Natural killer cell (primary cell): ENCODE measurements at regions not wholly inside any gene's neighbourhood (a gene's known extent, or its start where the extent isn't known, plus 50 kb on each side); places are given as distances from the start of the nearest gene placed in this dataset.

Experiments
- ATAC-seq, 3 donors: fragments of 150-1000 bp in 2 of 3; fragments of 200-7000 bp in 1 of 3; cut with Tn5 transposase; 1 replicate in 1 of 3; 2 replicates in 2 of 3; pipeline ENCODE4 v1.10.0; 2021; ENCODE audit warnings: mild to moderate bottlenecking in 2 of 3, moderate library complexity in 2 of 3
- DNase-seq, 2 donors: peaks; one replicate each; pipeline versions ENCODE4 v3.0.0 to v3.0.0-alpha.2; 2013 to 2021; ENCODE audit warnings: mixed read lengths in 1 of 2
- H3K27ac ChIP-seq: one replicate; pipeline ENCODE4 v1.5.1; 2013; ENCODE audit warnings: mild to moderate bottlenecking, low read length
- H3K27me3 ChIP-seq: one replicate; pipeline ENCODE4 v1.6.1; 2013; ENCODE audit warnings: low read length; ENCODE audit not compliant: control insufficient read depth, insufficient read depth
- H3K36me3 ChIP-seq: one replicate; pipeline ENCODE4 v1.6.1; 2013; ENCODE audit warnings: low read length; ENCODE audit not compliant: control insufficient read depth, insufficient read depth
- H3K4me1 ChIP-seq: one replicate; pipeline ENCODE4 v1.6.1; 2013; ENCODE audit warnings: low read length; ENCODE audit not compliant: control insufficient read depth, insufficient read depth
- H3K4me3 ChIP-seq: one replicate; pipeline ENCODE4 v1.5.1; 2013; ENCODE audit warnings: low read length
- H3K9me3 ChIP-seq: one replicate; pipeline ENCODE4 v1.6.1; 2013; ENCODE audit warnings: low read length; ENCODE audit not compliant: control insufficient read depth, insufficient read depth
- H3K27ac Mint-ChIP-seq, 2 donors: one replicate each; pipeline ENCODE4 v1.8.0; 2022; ENCODE audit warnings: mild to moderate bottlenecking in 2 of 2, mixed read lengths in 2 of 2, moderate library complexity in 1 of 2
- H3K27me3 Mint-ChIP-seq, 2 donors: one replicate each; pipeline ENCODE4 v1.8.0; 2022; ENCODE audit warnings: low read depth in 2 of 2, mixed read lengths in 2 of 2
- H3K36me3 Mint-ChIP-seq: one replicate; pipeline ENCODE4 v1.8.0; 2022; ENCODE audit warnings: mixed read lengths
- H3K4me1 Mint-ChIP-seq, 2 donors: one replicate each; pipeline ENCODE4 v1.8.0; 2022; ENCODE audit warnings: mixed read lengths in 2 of 2
- H3K4me3 Mint-ChIP-seq: one replicate; pipeline ENCODE4 v1.8.0; 2022; ENCODE audit warnings: mild to moderate bottlenecking, moderate library complexity, mixed read lengths
- H3K9me3 Mint-ChIP-seq, 2 donors: one replicate each; pipeline ENCODE4 v1.8.0; 2022; ENCODE audit warnings: mixed read lengths in 2 of 2
- WGBS: methylation state at CpG from one replicate; pipeline ENCODE4 v1.1.7; 2013; ENCODE audit warnings: missing lambda C conversion rate; ENCODE audit not compliant: insufficient coverage; 5-methylcytosine and 5-hydroxymethylcytosine counted together
- intact Hi-C: fragments of 100-400 bp; cut with micrococcal nuclease; formaldehyde crosslinking; loops from one replicate; pipeline ENCODE4 v1.14.2; 2022
- TF ChIP-seq, protein P1 (sequence below): fragments of 200-600 bp; IDR thresholded peaks from one replicate; pipeline ENCODE4 v1.8.0; 2022; ENCODE audit warnings: antibody characterized with exemption

DNA sequence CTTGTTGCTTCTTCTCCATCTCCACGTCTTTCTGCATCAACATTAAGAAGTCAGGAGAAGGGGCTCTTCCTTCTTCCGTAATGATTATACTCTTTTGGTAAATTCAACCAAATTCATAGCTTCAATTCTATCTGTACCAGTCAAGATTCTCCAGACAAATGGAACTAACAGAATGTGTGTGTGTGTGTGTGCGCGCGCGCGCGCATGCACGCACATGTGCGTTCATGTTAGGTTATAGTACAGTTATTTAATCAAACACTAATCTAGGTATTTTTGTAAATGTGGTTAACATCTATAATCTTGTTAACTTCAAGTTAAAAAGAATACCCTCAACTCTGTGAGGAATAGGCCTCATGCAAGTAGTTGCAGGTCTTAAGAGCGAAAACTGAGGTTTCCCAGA, 150.3 kb upstream of the TAS2R1 start:
- Mint-ChIP-seq H3K4me3 (no peak overlapping the region), H3K27me3 (no peaks in the 10 kb centered on the region), H3K27ac (no peak overlapping the region), H3K9me3 (peaks cover 23 to 31% of the 10 kb centered on the region in 2 donors), H3K36me3 (no peaks in the 10 kb centered on the region), H3K4me1 (no peaks in the 10 kb centered on the region)
- intact Hi-C loops: no loop called here
- Histone ChIP-seq H3K27ac (no peak overlapping the region), H3K4me1 (no peaks in the 10 kb centered on the region), H3K9me3 (peaks cover 7% of the 10 kb centered on the region), H3K4me3 (no peak overlapping the region), H3K36me3 (no peaks in the 10 kb centered on the region), H3K27me3 (no peaks in the 10 kb centered on the region)
- ATAC-seq: no peak
- WGBS: 87% methylated on average over 3 of the region's 11 CpGs
- TF ChIP-seq, protein P1, sequence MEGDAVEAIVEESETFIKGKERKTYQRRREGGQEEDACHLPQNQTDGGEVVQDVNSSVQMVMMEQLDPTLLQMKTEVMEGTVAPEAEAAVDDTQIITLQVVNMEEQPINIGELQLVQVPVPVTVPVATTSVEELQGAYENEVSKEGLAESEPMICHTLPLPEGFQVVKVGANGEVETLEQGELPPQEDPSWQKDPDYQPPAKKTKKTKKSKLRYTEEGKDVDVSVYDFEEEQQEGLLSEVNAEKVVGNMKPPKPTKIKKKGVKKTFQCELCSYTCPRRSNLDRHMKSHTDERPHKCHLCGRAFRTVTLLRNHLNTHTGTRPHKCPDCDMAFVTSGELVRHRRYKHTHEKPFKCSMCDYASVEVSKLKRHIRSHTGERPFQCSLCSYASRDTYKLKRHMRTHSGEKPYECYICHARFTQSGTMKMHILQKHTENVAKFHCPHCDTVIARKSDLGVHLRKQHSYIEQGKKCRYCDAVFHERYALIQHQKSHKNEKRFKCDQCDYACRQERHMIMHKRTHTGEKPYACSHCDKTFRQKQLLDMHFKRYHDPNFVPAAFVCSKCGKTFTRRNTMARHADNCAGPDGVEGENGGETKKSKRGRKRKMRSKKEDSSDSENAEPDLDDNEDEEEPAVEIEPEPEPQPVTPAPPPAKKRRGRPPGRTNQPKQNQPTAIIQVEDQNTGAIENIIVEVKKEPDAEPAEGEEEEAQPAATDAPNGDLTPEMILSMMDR: no peak
- no peak for DNase-seq

DNA sequence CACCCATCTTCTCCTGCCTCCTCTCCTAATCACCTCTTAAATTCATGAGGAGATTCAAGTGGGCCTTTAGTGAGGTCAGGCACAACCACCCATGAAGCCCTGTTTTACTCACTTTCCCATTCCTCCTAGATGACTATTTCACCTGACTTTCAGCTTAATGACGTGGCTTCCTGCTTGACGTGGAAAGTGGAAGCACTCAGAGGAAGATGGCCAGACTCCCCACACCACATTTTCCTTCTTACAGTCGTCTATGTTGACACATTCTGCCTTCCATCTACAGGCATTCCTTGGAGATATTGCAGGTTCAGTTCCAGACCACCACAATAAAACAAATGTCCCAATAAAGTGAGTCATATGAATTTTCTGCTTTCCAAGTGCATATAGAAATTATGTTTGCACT, 146.4 kb upstream of the TAS2R1 start:
- H3K4me1 ChIP-seq: no peaks in the 10 kb centered on the region
- Mint-ChIP-seq H3K36me3 (no peaks in the 10 kb centered on the region), H3K27ac (no peak overlapping the region), H3K27me3 (no peaks in the 10 kb centered on the region), H3K4me3 (no peak overlapping the region), H3K9me3 (peaks cover 19 to 31% of the 10 kb centered on the region in 2 donors), H3K4me1 (no peaks in the 10 kb centered on the region)
- TF ChIP-seq, protein P1: no peak
- H3K27ac ChIP-seq: no peak overlapping the region
- H3K36me3 ChIP-seq: no peaks in the 10 kb centered on the region
- DNase-seq (no peak), ATAC-seq (no peak)
- no peak overlapping the region for H3K4me3 ChIP-seq
- H3K27me3 ChIP-seq: no peaks in the 10 kb centered on the region
- WGBS: 23% methylated on average over 3 of the region's 3 CpGs
- peaks cover 11% of the 10 kb centered on the region for H3K9me3 ChIP-seq
- intact Hi-C loops: no loop called here

DNA sequence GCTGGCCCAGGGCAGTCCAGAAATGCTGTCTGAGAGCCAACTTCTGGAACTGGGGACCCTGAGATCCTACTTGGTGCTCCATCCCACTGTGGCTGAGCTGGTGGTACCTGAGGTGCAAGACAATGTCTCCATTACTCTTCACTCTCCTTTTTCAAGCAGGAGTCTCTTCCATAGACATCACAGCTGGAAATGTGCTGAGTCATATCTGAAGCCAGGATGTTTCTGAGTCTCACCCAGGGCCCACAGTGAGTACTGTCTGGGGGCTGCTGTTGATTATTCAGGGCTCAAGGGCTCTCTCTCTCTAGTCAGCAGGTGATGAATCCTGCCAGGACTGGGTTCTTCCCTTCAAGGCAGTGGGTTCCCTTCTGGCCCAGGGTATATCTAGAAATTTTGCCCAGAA, 145.2 kb upstream of the TAS2R1 start:
- ATAC-seq (no peak), DNase-seq (no peak)
- TF ChIP-seq, protein P1: no peak
- Histone ChIP-seq H3K36me3 (no peaks in the 10 kb centered on the region), H3K27me3 (no peaks in the 10 kb centered on the region), H3K4me1 (no peaks in the 10 kb centered on the region), H3K27ac (no peak overlapping the region), H3K9me3 (peaks cover 6% of the 10 kb centered on the region), H3K4me3 (no peak overlapping the region)
- peaks cover 11 to 24% of the 10 kb centered on the region in 2 donors for H3K9me3 Mint-ChIP-seq
- no peak overlapping the region for H3K4me3 Mint-ChIP-seq
- intact Hi-C loops: no loop called here
- H3K4me1 Mint-ChIP-seq: no peaks in the 10 kb centered on the region
- no peak overlapping the region for H3K27ac Mint-ChIP-seq
- no peaks in the 10 kb centered on the region for H3K36me3 Mint-ChIP-seq
- no peaks in the 10 kb centered on the region for H3K27me3 Mint-ChIP-seq

DNA sequence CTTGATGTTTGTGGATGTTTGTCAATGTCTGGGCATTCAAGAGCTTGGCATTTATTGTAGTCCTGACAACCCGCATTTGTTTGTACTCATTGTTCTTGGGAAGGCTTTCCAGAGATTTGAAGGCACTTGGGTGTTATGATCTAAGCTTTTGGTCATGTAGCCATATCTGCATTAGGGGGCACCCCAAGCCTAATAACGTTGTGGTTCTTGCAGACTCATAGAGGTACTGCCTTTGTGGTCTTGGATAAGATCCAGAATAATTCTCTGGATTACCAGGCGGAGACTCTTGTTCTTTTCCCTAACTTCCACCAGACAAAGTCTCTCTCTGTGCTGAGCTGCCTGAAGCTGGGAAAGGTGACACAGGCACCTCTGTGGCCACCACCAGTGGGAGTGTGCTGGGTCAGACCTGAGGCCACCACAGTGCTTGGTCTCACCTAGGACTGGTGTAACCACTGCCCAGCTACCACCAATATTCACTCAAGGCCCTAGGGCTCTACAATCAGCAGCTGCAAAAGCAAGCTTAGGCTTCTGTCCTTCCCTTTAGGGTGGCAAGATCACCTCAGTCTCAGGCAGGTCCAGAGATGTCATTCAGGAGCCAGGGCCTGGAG, 144.4 kb upstream of the TAS2R1 start:
- no peaks in the 10 kb centered on the region for H3K27me3 Mint-ChIP-seq
- TF ChIP-seq, protein P1: no peak
- H3K4me3 ChIP-seq: no peak overlapping the region
- H3K36me3 Mint-ChIP-seq: no peaks in the 10 kb centered on the region
- no peak overlapping the region for H3K4me3 Mint-ChIP-seq
- H3K9me3 ChIP-seq: peaks cover 6% of the 10 kb centered on the region
- intact Hi-C loops: no loop called here
- DNase-seq (no peak), ATAC-seq (no peak)
- no peaks in the 10 kb centered on the region for H3K4me1 Mint-ChIP-seq
- H3K27me3 ChIP-seq: no peaks in the 10 kb centered on the region
- no peak overlapping the region for H3K27ac ChIP-seq
- no peaks in the 10 kb centered on the region for H3K4me1 ChIP-seq
- no peak overlapping the region for H3K27ac Mint-ChIP-seq
- peaks cover 10 to 21% of the 10 kb centered on the region in 2 donors for H3K9me3 Mint-ChIP-seq
- H3K36me3 ChIP-seq: no peaks in the 10 kb centered on the region
- WGBS: 86% methylated on average over 3 of the region's 3 CpGs
